ENCODE measurements at regions not wholly inside any gene's neighbourhood (a gene's known extent, or its start where the extent isn't known, plus 50 kb on each side); places are given as distances from the start of the nearest gene placed in this dataset.

- Histone ChIP-seq H3K79me1 (ENCODE audit: low read depth in 1 of 2, low read length in 2 of 2) (no peaks in the 10 kb centered on the region), H3K18ac (ENCODE audit: low read depth, low read length) (no peak overlapping the region), H2AFZ (replicated peaks; ENCODE audit: low read length, poor library complexity) (no peak overlapping the region), H4K91ac (ENCODE audit: insufficient read depth, low read depth, low read length) (no peak overlapping the region), H3K36me3 (ENCODE audit: control insufficient read depth, insufficient read depth, low read length) (no peaks in the 10 kb centered on the region), H2AK9ac (replicated peaks; ENCODE audit: low read depth, low read length, poor library complexity) (no peak overlapping the region), H3K4me3 (ENCODE audit: insufficient read depth, low read depth, low read length) (no peak overlapping the region), H3K27ac (ENCODE audit: insufficient read depth, low read length) (no peak overlapping the region), H2BK15ac (ENCODE audit: low read depth, low read length) (no peak overlapping the region), H2AK5ac (ENCODE audit: low read depth, low read length) (no peak overlapping the region), H2BK120ac (ENCODE audit: low read depth, low read length) (no peak overlapping the region), H3K23ac (ENCODE audit: low read depth, low read length) (no peak overlapping the region), H4K8ac (ENCODE audit: low read depth in 2 of 2, low read length in 2 of 2) (no peak overlapping the region), H3K9ac (ENCODE audit: low read depth, low read length) (no peak overlapping the region), H3K4ac (ENCODE audit: low read depth, low read length) (no peak overlapping the region), H3K4me2 (ENCODE audit: low read depth, low read length) (no peak overlapping the region), H2BK20ac (ENCODE audit: low read depth, low read length) (no peak overlapping the region), H3K56ac (ENCODE audit: extremely low read depth, insufficient read depth, low read length) (no peak overlapping the region), H2BK5ac (ENCODE audit: low read depth, low read length, poor library complexity, severe bottlenecking) (no peak overlapping the region), H3K27me3 (ENCODE audit: control insufficient read depth, insufficient read depth, low read length) (no peaks in the 10 kb centered on the region; the same call in 1 of the 2 replicates), H3K4me1 (ENCODE audit: control insufficient read depth, insufficient read depth, low read length) (no peaks in the 10 kb centered on the region), H3K9me1 (ENCODE audit: insufficient read depth, low read length) (no peaks in the 10 kb centered on the region), H3K9me3 (ENCODE audit: control insufficient read depth, insufficient read depth, low read length) (no peaks in the 10 kb centered on the region), H4K5ac (ENCODE audit: low read depth, low read length) (no peak overlapping the region), H4K20me1 (ENCODE audit: insufficient read depth, low read length) (no peaks in the 10 kb centered on the region), H3K14ac (replicated peaks; ENCODE audit: low read depth, low read length) (no peak overlapping the region)
- POLR2A ChIA-PET (ENCODE audit: unreplicated experiment) = no interaction called here
- in situ Hi-C loops (cut with MboI; ENCODE audit: low sequenced_read_pairs) = no loop called here
- dilution Hi-C loops (cut with HindIII; ENCODE audit: low sequenced_read_pairs, unreplicated experiment) = no loop called here
- DNase-seq = no peak
- CTCF ChIA-PET = no interaction called here
- WGBS, 2 experiments (ENCODE audit: extremely low coverage in 2 of 2, insufficient read length in 1 of 2) = 60% methylated on average over 3 of the region's 16 CpGs; no CpG with 5 or more reads in 1 of the 2 experiments
- no peak for ATAC-seq (ENCODE audit: low read depth)
- TF ChIP-seq MAFK (IDR thresholded peaks at IDR 0.05; ENCODE audit: low read depth, low read length) (no peak), CEBPB (IDR thresholded peaks at IDR 0.05; ENCODE audit: low read depth, low read length) (no peak), POLR2A (IDR thresholded peaks at IDR 0.05; ENCODE audit: low read depth, low read length) (no peak), CTCF (conservative IDR thresholded peaks at IDR 0.05; ENCODE audit: low read depth, low read length) (no peak), ELK1 (IDR thresholded peaks at IDR 0.05; ENCODE audit: borderline replicate concordance, low read depth, low read length) (no peak), NFE2L2 (IDR thresholded peaks at IDR 0.05; ENCODE audit: low read depth, low read length) (no peak), MAZ (IDR thresholded peaks at IDR 0.05; ENCODE audit: borderline replicate concordance, low read depth, low read length) (no peak), BHLHE40 (IDR thresholded peaks at IDR 0.05; ENCODE audit: low read depth, low read length) (no peak), RFX5 (IDR thresholded peaks at IDR 0.05; ENCODE audit: low read depth, low read length) (no peak), RCOR1 (IDR thresholded peaks at IDR 0.05; ENCODE audit: insufficient replicate concordance, low read length) (no peak)
- intact Hi-C loops (cut with micrococcal nuclease) = loop anchor here (10.0 kb wide), 1 partner anchor 86 kb away; no protein-coding TSS in a partner anchor
- no TSS peak for BruUV-seq (replicated peaks)
These were observed 76.0 kb upstream of the RET start for GRCh38 chr10:43000651-43001426.

Measured in IMR-90 (cell line).